HEK293 (cell line): ENCODE measurements at regions not wholly inside any gene's neighbourhood (a gene's known extent, or its start where the extent isn't known, plus 50 kb on each side); places are given as distances from the start of the nearest gene placed in this dataset.

Experiments
- CTCF ChIA-PET: fragments of 350-600 bp; formaldehyde crosslinking; extraction: SDS; loops from one replicate; lab custom pipeline; 2021; ENCODE audit warnings: antibody characterized with exemption; lab: Yijun Ruan, JAX
- POLR2A ChIA-PET: fragments of 300-600 bp; formaldehyde crosslinking; extraction: SDS; loops from one replicate; lab custom pipeline; 2020; ENCODE audit warnings: antibody characterized with exemption, inconsistent platforms; lab: Yijun Ruan, JAX
- H3K27ac ChIP-seq: fragments of 200-500 bp; sonication (Bioruptor generic); 2 replicates; pipeline ENCODE4 v1.5.1; 2014; ENCODE audit warnings: low read depth, low read length, control low read depth, inconsistent platforms; ENCODE audit errors: extremely low read depth
- H3K36me3 ChIP-seq, 2 experiments: fragments of 200-500 bp in 1 of 2; sonication (Bioruptor generic) in 1 of 2; 1 replicate in 1 of 2; 2 replicates in 1 of 2; pipeline ENCODE4 v1.5.1; 2014 to 2017; ENCODE audit warnings: inconsistent platforms in 2 of 2, low read length in 2 of 2; ENCODE audit not compliant: control insufficient read depth in 2 of 2, insufficient read depth in 1 of 2
- H3K4me1 ChIP-seq: fragments of 200-500 bp; sonication (Bioruptor generic); 2 replicates; pipeline ENCODE4 v1.5.1; 2014; ENCODE audit warnings: mild to moderate bottlenecking, low read length, inconsistent platforms; ENCODE audit not compliant: control insufficient read depth, insufficient read depth
- H3K4me3 ChIP-seq: 2 replicates; pipeline ENCODE4 v1.5.1; 2011; ENCODE audit warnings: low read depth, mild to moderate bottlenecking, control low read depth, low read length, moderate library complexity
- H3K9me3 ChIP-seq: fragments of 200-500 bp; sonication (Bioruptor generic); 2 replicates; pipeline ENCODE4 v1.5.1; 2014; ENCODE audit warnings: low read depth, low read length, inconsistent platforms; ENCODE audit not compliant: control insufficient read depth, insufficient read depth
- GFI1B ChIP-seq: fragments of 450-650 bp; formaldehyde crosslinking; IDR thresholded peaks from 2 replicates; pipeline ENCODE4 v1.5.1; 2016; ENCODE audit warnings: missing biosample characterization, missing genetic modification characterization
- GLI2 ChIP-seq: fragments of 450-650 bp; formaldehyde crosslinking; IDR thresholded peaks from 2 replicates; pipeline ENCODE4; 2017; ENCODE audit warnings: missing biosample characterization, missing genetic modification characterization, low read depth, borderline replicate concordance
- KLF8 ChIP-seq: fragments of 450-650 bp; formaldehyde crosslinking; IDR thresholded peaks from 2 replicates; pipeline ENCODE4 v1.5.1; 2016; ENCODE audit warnings: missing biosample characterization, missing genetic modification characterization
- KLF9 ChIP-seq: fragments of 450-650 bp; formaldehyde crosslinking; IDR thresholded peaks from 2 replicates; pipeline ENCODE4 v1.5.1; 2016; ENCODE audit warnings: missing biosample characterization, missing genetic modification characterization, low read depth
- PRDM10 ChIP-seq: fragments of 450-650 bp; formaldehyde crosslinking; IDR thresholded peaks from 2 replicates; pipeline ENCODE4 v1.5.1; 2016; ENCODE audit warnings: missing biosample characterization, missing genetic modification characterization
- PRDM4 ChIP-seq: fragments of 450-650 bp; formaldehyde crosslinking; IDR thresholded peaks from 2 replicates; pipeline ENCODE4 v1.5.1; 2017; ENCODE audit warnings: missing biosample characterization, missing genetic modification characterization
- SP7 ChIP-seq: fragments of 450-650 bp; formaldehyde crosslinking; IDR thresholded peaks from 2 replicates; pipeline ENCODE4 v1.5.1; 2016; ENCODE audit warnings: missing biosample characterization, missing genetic modification characterization
- YY2 ChIP-seq: fragments of 450-650 bp; formaldehyde crosslinking; IDR thresholded peaks from 2 replicates; pipeline ENCODE4 v1.5.1; 2016; ENCODE audit warnings: missing biosample characterization, missing genetic modification characterization
- ZBTB11 ChIP-seq: fragments of 450-650 bp; formaldehyde crosslinking; conservative IDR thresholded peaks from 2 replicates; pipeline ENCODE4 v1.5.1; 2016; ENCODE audit warnings: low read depth, missing biosample characterization, missing genetic modification characterization
- ZBTB8A ChIP-seq: fragments of 450-650 bp; formaldehyde crosslinking; IDR thresholded peaks from 2 replicates; pipeline ENCODE4 v1.5.1; 2016; ENCODE audit warnings: missing biosample characterization, missing genetic modification characterization
- ZNF174 ChIP-seq: fragments of 450-650 bp; formaldehyde crosslinking; IDR thresholded peaks from 2 replicates; pipeline ENCODE4 v1.5.0; 2017; ENCODE audit warnings: missing biosample characterization, mild to moderate bottlenecking, missing genetic modification characterization
- ZNF211 ChIP-seq: fragments of 450-650 bp; formaldehyde crosslinking; IDR thresholded peaks from 2 replicates; pipeline ENCODE4 v1.5.1; 2016; ENCODE audit warnings: low read depth, missing biosample characterization, missing genetic modification characterization
- ZNF335 ChIP-seq: fragments of 450-650 bp; formaldehyde crosslinking; conservative IDR thresholded peaks from 2 replicates; pipeline ENCODE4 v1.5.1; 2016; ENCODE audit warnings: missing biosample characterization, missing genetic modification characterization
- ZNF404 ChIP-seq: fragments of 450-650 bp; formaldehyde crosslinking; IDR thresholded peaks from 2 replicates; pipeline ENCODE4 v1.5.1; 2017; ENCODE audit warnings: missing biosample characterization, missing genetic modification characterization
- ZNF776 ChIP-seq: fragments of 450-650 bp; formaldehyde crosslinking; IDR thresholded peaks from 2 replicates; pipeline ENCODE4 v1.5.0; 2017; ENCODE audit warnings: missing biosample characterization, missing genetic modification characterization, borderline replicate concordance
- TF ChIP-seq, protein P1 (sequence below): fragments of 450-650 bp; formaldehyde crosslinking; conservative IDR thresholded peaks from 2 replicates; pipeline ENCODE4 v1.5.1; 2016; ENCODE audit warnings: low read depth, missing biosample characterization, missing genetic modification characterization

- no peaks in the 10 kb centered on the region for H3K9me3 ChIP-seq
- no peak overlapping the region for H3K27ac ChIP-seq
- ChIA-PET CTCF (interaction anchor here (0.6 kb wide), 1 partner anchor 176 kb away, joined by 3 read pairs; no protein-coding TSS in a partner anchor), POLR2A (no interaction called here)
- TF ChIP-seq ZNF174 (no peak), ZNF211 (tag by site-specific recombination) (no peak), ZBTB8A (tag by site-specific recombination) (no peak), ZNF404 (tag by site-specific recombination) (no peak)
- H3K4me3 ChIP-seq = no peak overlapping the region
- no peaks in the 10 kb centered on the region for H3K4me1 ChIP-seq
- no peaks in the 10 kb centered on the region for H3K36me3 ChIP-seq
Measured at GRCh38 chr3:115347737-115348136, 200.6 kb upstream of the ZBTB20 start.

- TF ChIP-seq ZNF335 (tag by site-specific recombination) (no peak), ZNF776 (tag by site-specific recombination) (no peak), YY2 (tag by site-specific recombination) (no peak), KLF9 (tag by site-specific recombination) (no peak), GFI1B (no peak), PRDM4 (tag by site-specific recombination) (no peak), GLI2 (tag by site-specific recombination) (no peak)
- H3K4me1 ChIP-seq = no peaks in the 10 kb centered on the region
- no peak overlapping the region for H3K4me3 ChIP-seq
- no peaks in the 10 kb centered on the region for H3K9me3 ChIP-seq
- no peak overlapping the region for H3K27ac ChIP-seq
- ChIA-PET CTCF (no interaction called here), POLR2A (no interaction called here)
- H3K36me3 ChIP-seq = no peaks in the 10 kb centered on the region
Measured at GRCh38 chr3:115348412-115348811, 201.3 kb upstream of the ZBTB20 start.

DNA sequence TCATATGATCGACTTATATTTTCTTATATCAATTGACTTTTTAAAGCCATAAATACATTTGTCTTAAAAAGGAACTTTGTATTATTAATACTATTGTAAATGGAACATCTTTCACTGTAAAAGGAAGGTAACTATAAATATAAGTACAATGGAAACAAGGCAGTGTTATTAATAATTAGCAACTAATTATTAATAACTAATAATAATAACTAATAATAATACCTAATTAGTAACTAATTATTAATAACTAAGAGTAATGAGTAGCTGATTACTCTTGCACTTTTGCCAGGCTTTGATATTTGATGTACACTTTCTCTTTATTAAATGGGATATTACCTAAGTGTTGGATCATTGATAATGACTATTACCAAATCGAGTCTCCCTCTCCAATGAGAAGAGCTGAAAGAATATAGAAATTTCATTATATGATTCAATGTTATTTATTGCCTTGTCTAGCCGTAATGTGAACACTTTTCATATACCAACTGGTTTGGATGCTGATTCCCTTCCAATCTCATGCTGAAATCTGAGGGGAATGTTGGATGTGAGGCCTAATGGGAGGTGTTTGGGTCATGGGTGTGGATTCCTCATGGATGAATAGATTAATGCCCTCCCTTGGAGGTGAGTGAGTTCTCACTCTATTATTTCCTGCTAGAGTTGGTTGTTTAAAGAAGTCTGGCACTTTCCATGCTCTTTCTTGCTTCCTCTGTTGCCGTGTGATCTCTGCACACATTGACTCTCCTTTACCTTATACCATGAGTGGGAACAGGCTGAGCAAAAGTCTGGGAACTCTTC, 202.1 kb upstream of the ZBTB20 start:
- no peaks in the 10 kb centered on the region for H3K9me3 ChIP-seq
- no peak overlapping the region for H3K4me3 ChIP-seq
- POLR2A ChIA-PET = no interaction called here
- no peaks in the 10 kb centered on the region for H3K36me3 ChIP-seq
- CTCF ChIA-PET = no interaction called here
- H3K27ac ChIP-seq = no peak overlapping the region
- no peaks in the 10 kb centered on the region for H3K4me1 ChIP-seq
- TF ChIP-seq ZBTB11 (tag by site-specific recombination) = no peak
- TF ChIP-seq KLF8 (tag by site-specific recombination) = no peak
- no peak for TF ChIP-seq PRDM10 (tag by site-specific recombination)
- TF ChIP-seq SP7 (tag by site-specific recombination) = no peak
- TF ChIP-seq, protein P1, sequence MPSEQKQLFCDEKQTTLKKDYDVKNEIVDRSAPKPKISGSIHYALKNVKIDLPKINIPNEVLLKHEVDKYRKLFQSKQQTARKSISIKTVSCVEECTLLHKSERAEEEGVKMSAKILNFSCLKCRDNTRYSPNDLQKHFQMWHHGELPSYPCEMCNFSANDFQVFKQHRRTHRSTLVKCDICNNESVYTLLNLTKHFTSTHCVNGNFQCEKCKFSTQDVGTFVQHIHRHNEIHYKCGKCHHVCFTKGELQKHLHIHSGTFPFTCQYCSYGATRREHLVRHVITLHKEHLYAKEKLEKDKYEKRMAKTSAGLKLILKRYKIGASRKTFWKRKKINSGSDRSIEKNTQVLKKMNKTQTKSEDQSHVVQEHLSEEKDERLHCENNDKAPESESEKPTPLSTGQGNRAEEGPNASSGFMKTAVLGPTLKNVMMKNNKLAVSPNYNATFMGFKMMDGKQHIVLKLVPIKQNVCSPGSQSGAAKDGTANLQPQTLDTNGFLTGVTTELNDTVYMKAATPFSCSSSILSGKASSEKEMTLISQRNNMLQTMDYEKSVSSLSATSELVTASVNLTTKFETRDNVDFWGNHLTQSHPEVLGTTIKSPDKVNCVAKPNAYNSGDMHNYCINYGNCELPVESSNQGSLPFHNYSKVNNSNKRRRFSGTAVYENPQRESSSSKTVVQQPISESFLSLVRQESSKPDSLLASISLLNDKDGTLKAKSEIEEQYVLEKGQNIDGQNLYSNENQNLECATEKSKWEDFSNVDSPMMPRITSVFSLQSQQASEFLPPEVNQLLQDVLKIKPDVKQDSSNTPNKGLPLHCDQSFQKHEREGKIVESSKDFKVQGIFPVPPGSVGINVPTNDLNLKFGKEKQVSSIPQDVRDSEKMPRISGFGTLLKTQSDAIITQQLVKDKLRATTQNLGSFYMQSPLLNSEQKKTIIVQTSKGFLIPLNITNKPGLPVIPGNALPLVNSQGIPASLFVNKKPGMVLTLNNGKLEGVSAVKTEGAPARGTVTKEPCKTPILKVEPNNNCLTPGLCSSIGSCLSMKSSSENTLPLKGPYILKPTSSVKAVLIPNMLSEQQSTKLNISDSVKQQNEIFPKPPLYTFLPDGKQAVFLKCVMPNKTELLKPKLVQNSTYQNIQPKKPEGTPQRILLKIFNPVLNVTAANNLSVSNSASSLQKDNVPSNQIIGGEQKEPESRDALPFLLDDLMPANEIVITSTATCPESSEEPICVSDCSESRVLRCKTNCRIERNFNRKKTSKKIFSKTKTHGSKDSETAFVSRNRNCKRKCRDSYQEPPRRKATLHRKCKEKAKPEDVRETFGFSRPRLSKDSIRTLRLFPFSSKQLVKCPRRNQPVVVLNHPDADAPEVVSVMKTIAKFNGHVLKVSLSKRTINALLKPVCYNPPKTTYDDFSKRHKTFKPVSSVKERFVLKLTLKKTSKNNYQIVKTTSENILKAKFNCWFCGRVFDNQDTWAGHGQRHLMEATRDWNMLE = no peak
